ENCODE measurements at regions not wholly inside any gene's neighbourhood (a gene's known extent, or its start where the extent isn't known, plus 50 kb on each side); places are given as distances from the start of the nearest gene placed in this dataset.
"Not testable (repeated sequence)": the region's sequence is repeated elsewhere in the genome, so short reads cannot be mapped to it uniquely, and the experiment has no call there.

- DNase-seq (ENCODE audit: low spot score), result no peak
Measured at GRCh38 chr6:14366315-14366714, 248.7 kb downstream of the CD83 start.

GRCh38 chr6:14366872-14367271 is 249.3 kb downstream of the CD83 start:
- DNase-seq (ENCODE audit: low spot score), result no peak

GRCh38 chr6:14367296-14367695 is 249.7 kb downstream of the CD83 start:
- DNase-seq (ENCODE audit: low spot score), result no peak

GRCh38 chr6:14369717-14370116 is 252.1 kb downstream of the CD83 start:
- DNase-seq (ENCODE audit: low spot score), result no peak

- DNase-seq (ENCODE audit: low spot score), result no peak
Measured at GRCh38 chr6:14371530-14371929, 254.0 kb downstream of the CD83 start.

GRCh38 chr6:14372734-14373489 is 255.3 kb downstream of the CD83 start:
- DNase-seq (ENCODE audit: low spot score), result no peak

DNA sequence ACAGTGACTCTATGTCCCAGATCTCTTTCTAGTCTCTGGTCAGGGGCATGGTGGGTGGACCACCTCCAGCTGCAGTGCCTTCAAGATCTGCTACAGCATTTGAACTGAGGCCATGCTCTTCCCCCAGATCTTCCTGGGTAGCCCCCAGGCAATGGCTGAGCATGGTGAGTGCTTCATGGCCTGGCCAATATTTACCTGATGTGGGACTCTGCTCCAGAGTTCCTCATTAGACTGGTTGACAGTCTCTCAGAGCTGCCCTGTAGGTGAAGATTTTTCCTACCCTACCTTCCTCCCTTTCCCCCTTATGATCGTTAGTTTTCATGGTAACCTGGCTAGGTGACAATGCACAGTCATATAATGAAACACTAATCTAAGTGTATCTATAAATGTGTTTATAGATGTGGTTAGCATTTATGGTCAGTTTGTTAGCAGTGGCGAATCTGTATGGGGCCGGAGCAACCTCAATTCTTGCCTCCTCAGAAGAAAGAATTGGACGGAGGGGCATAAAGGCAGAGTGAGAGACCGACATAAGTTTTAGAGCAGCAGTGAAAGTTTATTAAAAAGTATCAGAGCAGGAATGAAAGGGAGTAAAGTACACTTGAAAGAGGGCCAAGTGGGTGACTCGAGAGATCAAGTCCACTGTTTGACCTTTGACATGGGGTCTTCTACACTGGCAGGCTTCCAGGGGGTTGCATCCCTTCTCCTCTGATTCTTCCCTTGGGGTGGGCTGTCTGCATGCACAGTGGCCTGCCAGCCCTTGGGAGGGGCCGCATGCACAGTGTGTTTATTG is 256.3 kb downstream of the CD83 start:
- no peak for DNase-seq (ENCODE audit: low spot score)

DNA sequence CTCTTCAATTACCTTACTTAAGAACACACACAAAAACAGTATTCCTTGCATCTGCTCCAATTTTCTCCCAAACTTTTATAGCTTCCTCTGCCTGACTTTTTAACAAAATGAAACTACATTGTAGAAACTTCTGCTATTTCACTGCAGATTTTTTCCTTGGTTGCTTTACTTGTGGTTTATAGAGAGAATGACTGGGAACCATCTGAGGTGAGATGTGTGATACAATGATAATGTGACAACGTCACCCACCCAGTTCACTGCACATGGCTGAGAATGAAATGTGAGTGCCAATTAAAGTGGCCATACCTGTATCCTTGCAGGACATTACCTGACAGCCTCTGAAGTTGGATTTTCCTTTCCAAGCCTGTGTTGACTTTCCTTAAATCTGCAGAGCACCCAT is 258.4 kb downstream of the CD83 start:
- no peak for DNase-seq (ENCODE audit: low spot score)

GRCh38 chr6:14379568-14379967 is 262.0 kb downstream of the CD83 start:
- DNase-seq (ENCODE audit: low spot score), result no peak

DNA sequence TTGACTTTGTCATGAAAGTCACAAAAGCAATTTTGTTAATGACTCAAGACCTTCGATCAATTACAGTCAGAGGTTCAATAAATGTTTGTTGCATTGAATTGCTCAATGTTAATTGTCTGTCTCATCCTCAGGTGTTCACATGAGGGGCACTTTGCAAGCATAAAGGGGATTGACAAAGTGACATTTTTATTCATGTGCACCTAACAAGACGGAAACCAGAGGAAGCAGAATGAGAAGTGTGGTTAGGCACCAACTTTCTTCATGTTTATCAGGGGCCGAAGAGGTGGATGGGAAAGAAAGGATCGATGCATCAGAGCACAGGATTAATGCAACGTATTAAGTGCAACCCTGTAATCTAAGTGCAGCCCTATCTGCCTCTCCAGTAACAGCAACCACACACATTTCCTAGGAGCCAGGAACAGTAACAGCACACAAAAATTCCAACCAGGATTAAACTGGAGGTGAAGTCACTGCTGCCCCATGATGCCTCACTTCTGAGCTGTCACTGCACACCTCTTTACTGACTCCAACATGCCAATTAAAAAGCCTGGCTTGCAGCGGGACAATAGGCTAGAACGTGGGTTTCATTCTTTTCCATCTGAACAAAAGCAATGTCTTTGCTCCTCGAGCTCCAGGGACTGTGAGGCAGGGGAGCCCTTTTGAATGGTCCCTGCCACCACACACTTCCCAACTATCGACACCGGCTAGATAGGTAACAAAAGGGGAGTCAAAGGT is 262.7 kb downstream of the CD83 start:
- DNase-seq (ENCODE audit: low spot score), result no peak

DNA sequence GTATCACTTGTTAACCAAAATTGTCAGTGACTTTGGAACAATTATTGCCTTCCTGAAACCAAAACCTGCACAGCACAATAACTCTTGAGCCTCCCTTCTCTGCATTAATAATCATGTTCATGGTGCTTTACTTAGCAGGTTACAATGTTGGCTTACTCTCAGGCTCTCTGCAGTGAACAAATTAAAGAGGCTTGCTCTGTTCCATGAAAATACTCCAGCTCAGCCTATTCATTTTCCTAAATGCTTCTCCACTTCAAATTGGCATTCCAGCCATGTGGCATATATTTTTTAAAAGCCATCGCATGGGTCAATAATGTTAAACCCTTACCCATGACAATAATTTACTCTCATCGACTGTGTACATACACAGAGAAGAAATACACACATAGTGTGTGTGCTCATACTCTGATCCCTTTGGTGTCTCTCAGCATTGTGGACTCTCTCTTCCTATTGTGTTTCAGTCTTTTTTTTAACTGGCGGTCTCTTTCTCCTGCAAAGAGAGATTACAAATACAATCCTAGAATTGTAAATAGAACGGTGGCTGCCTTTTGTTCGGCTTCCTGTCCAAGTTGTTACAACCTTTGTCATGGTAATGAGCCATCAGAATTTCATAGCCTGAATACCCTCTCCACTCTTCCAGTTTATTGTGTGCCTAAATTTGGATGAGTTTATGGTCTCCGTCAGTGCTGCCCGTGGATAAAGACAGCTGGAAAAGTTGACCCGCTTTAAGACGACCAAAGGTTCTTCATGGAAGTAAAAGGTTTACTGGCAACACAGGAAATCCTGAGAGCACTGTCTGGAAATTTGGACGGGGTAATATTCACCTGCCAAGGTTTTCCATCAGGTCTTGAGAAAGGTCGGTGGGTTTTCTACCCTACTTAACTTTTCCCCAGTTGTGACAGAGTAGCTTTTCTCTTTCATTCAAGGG is 263.6 kb downstream of the CD83 start:
- DNase-seq (ENCODE audit: low spot score), result no peak

DNA sequence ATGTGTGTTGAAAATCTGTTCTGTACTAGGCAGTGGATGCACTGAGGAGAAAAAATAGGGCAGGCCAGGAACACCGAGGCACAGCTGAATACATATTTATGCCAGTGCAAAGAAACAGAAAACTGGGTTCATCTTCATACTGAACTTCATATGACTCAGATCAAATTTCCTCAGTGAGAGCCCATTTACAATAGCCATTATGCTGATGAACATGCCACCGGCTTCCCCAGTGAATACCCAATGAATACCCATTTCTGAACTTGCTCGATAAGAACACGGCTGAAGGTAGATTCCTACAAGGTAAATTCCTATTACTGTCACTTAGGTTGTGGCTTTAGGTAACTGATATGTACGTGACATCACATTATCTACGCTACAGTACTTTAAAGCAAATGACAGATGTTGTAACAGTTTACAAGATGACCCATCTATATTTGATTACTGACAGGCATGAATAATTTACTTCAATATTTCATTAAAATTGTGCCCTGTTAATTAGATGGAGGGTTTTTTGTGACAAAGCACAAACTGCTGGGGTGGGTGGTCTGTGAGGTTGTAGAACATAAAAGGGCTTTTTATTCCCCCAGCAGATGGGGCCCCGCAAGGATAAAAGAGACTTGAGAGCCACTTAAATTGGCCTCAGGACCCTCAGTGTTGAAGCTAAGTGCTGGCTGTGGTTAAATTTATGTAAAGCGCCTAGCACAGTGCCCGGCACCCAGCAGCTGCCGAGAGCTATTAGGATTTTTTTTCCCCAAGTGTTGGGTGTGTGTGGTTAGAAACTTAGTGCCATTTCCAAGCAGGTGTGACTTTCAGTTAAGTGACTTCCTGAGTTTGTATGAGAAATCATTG is 264.5 kb downstream of the CD83 start:
- no peak for DNase-seq (ENCODE audit: low spot score)

DNA sequence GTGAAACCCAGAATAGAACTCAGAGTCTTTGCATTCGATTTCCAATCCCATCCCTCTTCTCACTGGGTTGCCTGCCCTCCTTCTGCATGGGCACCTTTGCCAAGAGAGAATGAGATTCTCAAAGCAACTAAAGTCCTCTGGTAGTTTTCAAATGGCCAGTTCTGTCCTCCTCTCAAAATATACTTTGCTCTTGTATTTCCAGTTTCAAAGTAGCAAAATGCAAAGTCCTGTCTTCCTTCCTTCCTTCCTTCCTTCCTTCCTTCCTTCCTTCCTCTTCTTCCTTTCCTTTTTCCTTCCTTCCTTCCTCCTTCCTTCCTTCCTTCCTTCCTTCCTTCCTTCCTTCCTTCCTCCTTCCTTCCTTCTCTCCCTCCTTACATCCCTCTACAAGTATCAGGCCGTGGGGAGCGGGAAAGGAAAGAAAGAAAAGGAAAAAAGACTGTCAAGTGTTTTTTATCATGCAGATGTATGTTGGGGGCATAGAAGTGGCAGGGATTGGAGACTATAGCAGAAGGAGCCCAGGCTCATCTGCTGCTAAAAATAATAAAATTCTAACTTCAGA is 265.2 kb downstream of the CD83 start:
- no peak for DNase-seq (ENCODE audit: low spot score)

- DNase-seq (ENCODE audit: low spot score), result no peak
Measured at GRCh38 chr6:14383393-14384174, 266.0 kb downstream of the CD83 start.

DNA sequence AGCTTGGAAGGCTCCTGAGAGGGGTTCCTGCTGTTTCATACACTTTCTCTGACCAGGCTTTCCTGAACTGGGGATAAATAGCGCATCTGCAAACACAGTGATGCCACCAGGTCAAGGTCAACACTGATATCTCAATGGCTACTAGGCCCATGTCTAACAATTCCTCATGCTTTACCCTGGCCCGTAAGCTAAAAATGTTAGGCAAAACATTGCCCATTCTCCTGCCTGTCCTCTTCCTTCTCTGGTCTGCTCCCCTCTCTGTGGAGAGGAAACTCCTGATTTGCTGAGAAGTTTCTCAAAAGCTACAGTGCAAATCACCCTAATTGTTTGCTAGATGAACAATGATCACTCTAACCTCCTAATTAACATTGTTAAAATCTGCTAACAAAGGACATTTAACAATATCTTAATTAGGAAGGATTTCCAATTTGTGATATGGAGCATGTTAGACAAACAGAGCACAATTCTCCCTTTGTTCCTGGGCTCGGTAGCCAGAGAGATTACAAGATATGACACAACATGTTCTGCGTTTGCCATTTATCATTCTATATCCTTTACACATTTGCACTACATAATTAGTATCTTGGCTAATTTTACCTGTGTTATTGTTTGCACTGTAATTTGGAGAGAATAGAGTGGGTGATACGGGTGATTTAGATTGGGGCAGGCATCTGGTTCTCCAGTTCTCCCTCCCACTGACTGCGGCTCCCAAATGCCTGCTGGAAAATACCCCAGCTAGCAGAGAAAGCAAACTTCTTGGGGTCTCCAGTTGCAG is 266.8 kb downstream of the CD83 start:
- no peak for DNase-seq (ENCODE audit: low spot score)

DNA sequence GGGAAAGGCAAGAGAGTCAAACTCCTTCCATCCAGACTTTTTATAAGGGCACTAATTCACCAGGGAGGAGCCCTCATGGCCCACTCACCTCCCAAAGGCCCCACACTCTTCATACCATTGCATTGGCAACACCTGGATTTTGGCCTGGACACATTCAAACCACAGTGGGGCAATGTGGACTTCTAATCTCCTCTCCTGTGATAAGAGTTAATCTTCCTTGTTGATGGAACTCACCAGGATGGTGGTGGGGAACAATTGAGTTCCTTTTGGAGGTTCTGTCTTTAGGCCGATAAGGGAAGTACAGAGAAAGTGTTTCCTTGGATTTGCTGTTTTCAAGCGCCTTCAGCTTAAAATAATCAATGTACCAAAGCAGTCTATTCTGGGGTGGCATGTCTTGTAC is 268.7 kb downstream of the CD83 start:
- no peak for DNase-seq (ENCODE audit: low spot score)

GRCh38 chr6:14386668-14387067 is 269.1 kb downstream of the CD83 start:
- no peak for DNase-seq (ENCODE audit: low spot score)

- no peak for DNase-seq (ENCODE audit: low spot score)
Measured at GRCh38 chr6:14388371-14388770, 270.8 kb downstream of the CD83 start.

DNA sequence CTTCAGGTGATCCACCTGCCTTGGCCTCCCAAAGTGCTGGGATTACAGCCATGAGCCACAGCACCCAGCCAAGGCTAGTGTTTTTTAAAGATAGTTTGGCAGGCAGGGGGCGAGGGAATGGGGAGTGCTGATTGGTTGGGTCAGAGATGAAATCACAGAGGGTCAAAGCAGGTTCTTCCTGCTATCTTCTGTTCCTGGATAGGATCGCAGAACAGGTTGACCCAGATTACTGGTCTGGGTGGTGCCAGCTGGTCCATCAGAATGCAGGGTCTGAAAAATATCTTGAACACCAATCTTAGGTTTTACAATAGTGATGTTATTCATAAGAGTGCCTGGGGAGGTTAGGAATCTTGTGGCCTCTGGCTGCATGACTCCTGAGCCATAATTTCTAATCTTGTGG is 272.2 kb downstream of the CD83 start:
- not testable (repeated sequence) for DNase-seq (ENCODE audit: low spot score)
